ENCODE measurements at regions not wholly inside any gene's neighbourhood (a gene's known extent, or its start where the extent isn't known, plus 50 kb on each side); places are given as distances from the start of the nearest gene placed in this dataset.
"Not testable (repeated sequence)": the region's sequence is repeated elsewhere in the genome, so short reads cannot be mapped to it uniquely, and the experiment has no call there.

DNA sequence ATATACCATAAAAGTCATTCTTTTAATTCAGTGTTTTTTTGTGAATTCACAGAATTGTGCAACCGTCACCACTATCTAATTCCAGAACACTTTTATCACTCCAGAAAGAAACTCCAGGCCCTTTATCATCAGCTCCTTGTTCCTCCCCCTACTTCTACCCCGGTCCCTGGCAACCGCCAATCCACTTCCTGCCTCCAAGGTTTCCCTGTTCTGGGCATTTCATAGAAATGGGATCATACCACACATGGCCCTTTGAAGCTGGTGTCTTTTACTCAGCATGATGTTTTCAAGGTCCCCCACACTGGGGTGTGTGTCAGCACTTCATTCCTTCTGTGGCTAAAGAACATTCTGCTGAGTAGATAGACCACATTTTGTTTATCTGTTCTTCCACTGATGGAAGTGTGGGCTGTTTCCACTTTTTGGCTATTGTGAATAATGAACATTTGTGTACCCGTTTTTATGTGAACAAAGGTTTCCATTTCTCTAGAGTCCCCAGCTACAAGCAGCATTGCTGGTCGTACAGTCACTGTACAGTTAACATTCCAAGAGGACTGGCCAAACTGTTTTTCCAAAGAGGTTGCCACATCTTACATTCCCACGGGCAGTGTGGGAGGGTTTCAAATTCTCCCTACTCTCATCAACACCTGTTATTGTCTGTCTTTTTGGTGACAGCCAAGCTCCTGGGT lies 75.8 kb upstream of the ZNF469 start:
- no peak for FAIRE-seq

DNA sequence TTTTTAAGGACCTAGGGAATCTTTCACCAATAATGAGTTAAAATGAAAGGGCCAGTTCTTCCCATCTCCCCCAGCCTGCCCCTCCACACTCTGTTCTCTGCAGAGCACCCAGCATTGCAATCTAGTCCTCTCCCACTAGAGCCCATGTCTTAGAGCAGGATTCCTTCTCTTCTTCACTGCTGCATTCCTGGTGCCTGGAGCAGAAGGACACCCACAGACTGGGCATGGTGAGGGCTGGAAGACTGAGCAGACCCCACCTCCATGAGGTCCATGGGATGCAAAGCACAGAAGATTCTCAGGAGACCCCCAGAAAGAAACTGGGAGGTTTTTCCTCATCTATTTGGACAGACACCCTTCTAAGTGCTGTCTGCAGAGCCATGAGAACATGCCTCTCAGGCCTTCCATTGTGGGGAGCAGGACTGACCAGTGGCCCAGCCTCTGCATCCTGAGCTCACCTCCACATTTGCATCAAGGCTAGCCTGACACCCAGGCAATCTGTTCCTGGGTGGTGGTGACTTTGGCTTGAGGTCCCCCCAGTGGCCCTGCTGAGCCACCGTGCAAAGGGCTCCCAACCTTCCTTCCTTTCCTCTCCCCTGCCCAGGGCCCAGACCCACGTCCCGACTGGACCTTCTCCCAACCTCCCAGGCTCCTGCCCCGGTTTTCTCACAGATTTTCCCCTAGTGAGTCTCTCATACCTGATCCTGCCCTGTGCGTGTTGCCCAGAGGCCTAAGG lies 74.2 kb upstream of the ZNF469 start:
- no peak for FAIRE-seq

DNA sequence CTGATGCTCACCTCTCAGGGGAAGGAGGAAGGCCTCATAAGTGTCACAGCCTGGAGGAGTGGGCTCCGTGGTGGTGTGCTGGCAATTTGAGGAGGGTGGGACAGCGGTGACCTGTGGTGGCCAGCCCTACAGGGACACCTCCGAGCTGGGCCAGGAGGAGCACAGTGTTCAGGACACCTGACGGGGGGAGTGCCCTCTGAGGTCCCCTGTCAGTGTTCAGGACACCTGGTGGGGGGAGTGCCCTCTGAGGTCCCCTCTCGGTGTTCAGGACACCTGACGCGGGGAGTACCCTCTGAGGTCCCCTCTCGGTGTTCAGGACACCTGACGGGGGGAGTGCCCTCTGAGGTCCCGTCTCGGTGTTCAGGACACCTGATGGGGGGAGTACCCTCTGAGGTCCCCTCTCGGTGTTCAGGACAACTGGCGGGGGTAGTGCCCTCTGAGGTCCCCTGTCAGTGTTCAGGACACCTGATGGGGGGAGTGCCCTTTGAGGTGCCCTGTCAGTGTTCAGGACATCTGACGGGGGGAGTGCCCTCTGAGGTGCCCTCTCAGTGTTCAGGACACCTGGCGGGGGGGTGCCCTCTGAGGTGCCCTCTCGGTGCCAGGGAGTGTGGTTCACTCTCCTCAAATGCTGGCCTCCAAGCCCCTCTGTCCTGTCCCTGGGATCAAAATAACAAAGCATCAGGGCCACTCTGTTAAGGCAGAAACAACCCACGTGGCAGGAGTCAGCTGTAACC lies 73.4 kb upstream of the ZNF469 start:
- FAIRE-seq: no peak

DNA sequence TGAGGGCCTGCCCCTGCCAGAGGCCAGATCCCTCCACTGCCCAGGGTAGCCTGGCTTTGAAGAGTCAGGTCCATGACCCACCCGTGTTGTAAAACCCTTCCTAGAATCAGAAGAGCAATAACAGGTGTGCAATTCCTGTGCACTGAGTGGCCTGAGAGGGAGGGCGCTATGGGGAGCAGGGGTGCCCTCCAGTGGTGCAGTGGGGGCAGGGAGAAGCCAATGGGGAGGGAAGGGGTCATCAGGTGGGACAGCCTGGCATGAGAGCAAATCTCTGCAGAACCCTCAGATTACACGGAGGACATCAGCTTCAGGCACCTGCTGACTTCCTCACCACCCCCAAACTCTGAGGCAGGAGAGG lies 72.9 kb upstream of the ZNF469 start:
- FAIRE-seq: no peak

- FAIRE-seq: no peak
Observed at GRCh38 chr16:88310796-88311605, 71.8 kb upstream of the ZNF469 start.

DNA sequence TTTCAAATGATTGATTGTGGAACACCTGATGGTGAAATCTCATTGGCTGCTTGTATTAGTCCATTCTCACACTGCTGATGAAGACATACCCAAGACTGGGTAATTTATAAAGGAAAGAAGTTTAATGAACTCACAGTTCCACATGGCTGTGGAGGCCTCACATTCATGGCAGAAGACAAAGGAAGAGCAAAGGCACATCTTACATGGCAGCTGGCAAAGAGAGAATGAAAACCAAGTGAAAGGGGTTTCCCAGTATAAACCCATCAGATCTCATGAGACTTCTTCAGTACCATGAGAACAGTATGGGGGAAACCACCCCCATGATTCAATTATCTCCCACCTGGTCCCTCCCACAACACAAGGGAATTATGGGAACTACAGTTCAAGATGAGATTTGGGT lies 70.9 kb upstream of the ZNF469 start:
- not testable (repeated sequence) for FAIRE-seq

GRCh38 chr16:88312732-88313131 lies 70.0 kb upstream of the ZNF469 start:
- no peak for FAIRE-seq

DNA sequence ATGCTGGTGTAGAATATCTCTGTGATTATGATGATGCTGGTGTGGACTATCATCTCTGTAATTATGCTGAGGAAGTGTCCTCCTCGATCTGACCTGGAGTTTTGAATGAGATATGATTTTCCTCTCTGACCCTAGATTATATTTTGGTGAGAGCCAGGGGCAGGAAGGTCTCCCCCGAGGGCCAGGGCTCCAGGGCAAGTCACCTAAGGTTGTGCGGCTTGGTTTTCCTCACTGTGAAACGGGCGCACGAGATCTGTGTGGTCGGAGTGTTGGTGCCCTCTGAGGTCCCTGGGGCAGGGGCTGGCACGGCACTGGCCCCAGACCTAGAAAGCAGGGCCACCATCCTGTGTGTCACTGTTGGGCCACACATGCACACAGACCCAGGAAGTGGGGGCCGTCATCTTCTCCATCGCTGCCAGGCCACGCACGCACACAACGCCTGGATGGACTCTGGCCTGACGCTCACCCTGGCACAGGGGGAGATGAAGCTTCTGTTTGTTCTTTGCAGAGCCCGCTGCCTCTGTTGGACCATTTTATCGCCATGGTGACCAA lies 67.7 kb upstream of the ZNF469 start:
- no peak for FAIRE-seq

GRCh38 chr16:88315543-88316105 lies 67.1 kb upstream of the ZNF469 start:
- no peak for FAIRE-seq

DNA sequence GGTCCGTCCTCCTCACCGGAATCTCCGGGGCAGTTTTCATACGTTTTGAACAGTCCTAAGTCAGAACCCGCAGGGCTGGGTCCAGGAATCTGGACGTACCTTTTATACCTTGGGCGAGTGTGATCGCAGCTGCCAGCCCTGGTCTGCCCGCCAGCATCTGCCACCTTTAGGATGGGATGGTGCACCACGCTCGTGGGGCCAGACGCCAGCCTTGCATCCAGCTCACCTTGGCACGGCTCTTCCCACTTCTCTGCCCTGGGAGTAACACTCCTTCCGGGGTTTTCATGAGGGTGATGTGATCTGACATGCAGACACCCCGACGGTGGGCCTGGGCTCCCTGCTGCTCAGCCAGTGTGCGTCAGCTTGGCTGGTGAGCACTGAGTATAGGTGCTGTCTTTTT lies 66.6 kb upstream of the ZNF469 start:
- no peak for FAIRE-seq

DNA sequence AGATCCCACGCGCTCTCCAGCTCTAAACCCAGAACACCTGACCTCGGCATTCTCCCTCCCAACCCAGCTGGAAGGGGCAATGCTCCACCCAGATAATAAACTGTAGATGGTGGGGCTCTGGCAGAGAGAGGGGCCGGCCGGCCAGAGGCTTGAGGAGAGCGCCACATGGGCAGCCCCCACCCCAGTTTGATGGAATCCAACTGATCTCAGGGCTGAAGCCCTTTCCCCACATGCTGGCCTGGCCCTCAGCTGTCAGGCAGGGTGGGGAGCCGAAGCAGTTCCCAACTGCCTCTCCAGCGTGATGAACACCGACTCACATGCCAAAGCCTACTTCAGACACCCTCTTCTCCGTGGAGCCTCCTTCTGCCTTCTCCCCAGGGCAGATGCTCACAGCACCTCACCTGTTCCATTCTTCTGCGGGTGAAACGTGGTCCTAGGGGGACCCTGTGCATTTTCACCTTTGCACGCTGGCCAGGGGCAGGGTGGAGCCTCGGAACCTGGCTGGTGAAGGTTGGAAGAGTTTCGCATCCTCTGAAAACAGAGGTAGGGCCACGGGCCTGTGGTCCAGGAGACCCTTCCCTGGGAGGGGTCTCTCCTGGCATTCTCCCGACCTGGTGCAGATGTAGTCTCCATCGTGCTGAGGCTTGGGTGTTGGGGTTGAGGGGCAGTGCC lies 65.7 kb upstream of the ZNF469 start:
- FAIRE-seq: no peak

- no peak for FAIRE-seq
Observed at GRCh38 chr16:88317613-88317965, 65.2 kb upstream of the ZNF469 start.

- FAIRE-seq: no peak
Observed at GRCh38 chr16:88318051-88318450, 64.7 kb upstream of the ZNF469 start.

GRCh38 chr16:88318521-88318920 lies 64.2 kb upstream of the ZNF469 start:
- no peak for FAIRE-seq

- no peak for FAIRE-seq
Observed at GRCh38 chr16:88319116-88319965, 63.4 kb upstream of the ZNF469 start.

- no peak for FAIRE-seq
Observed at GRCh38 chr16:88320947-88321634, 61.7 kb upstream of the ZNF469 start.

GRCh38 chr16:88321635-88322499 lies 60.9 kb upstream of the ZNF469 start:
- no peak for FAIRE-seq

- FAIRE-seq: no peak
Observed at GRCh38 chr16:88322500-88322970, 60.2 kb upstream of the ZNF469 start.

GRCh38 chr16:88323041-88323440 lies 59.7 kb upstream of the ZNF469 start:
- no peak for FAIRE-seq
